ENCODE measurements at regions not wholly inside any gene's neighbourhood (a gene's known extent, or its start where the extent isn't known, plus 50 kb on each side); places are given as distances from the start of the nearest gene placed in this dataset.

GRCh38 chr18:5064841-5065370, 132.2 kb downstream of the AKAIN1 start:
- no peaks in the 10 kb centered on the region for H3K9me2 ChIP-seq (replicated peaks; ENCODE audit: insufficient read depth, low read length)
- H2AFZ ChIP-seq (ENCODE audit: low read length), result no peak overlapping the region
- no peaks in the 10 kb centered on the region for H4K20me1 ChIP-seq (ENCODE audit: insufficient read depth, low read length)
- no peaks in the 10 kb centered on the region for H3F3A ChIP-seq (ENCODE audit: insufficient read depth, low read length)
- H3K27me3 ChIP-seq (replicated peaks; ENCODE audit: insufficient read depth, low read length), result no peaks in the 10 kb centered on the region
- H3K36me3 ChIP-seq (replicated peaks; ENCODE audit: insufficient read depth, low read length), result no peaks in the 10 kb centered on the region
- no peak overlapping the region for H3K27ac ChIP-seq (ENCODE audit: low read length)
- H3K4me3 ChIP-seq (ENCODE audit: low read length), result no peak overlapping the region
- TF ChIP-seq CTCF (IDR thresholded peaks at IDR 0.05; ENCODE audit: low read length) (no peak), EZH2 (optimal IDR thresholded peaks at IDR 0.05; ENCODE audit: low read depth, low read length) (no peak), EZH2phosphoT487 (IDR thresholded peaks at IDR 0.05; ENCODE audit: low read length) (no peak)
- H3K9ac ChIP-seq (ENCODE audit: low read length), result no peak overlapping the region
- no peak overlapping the region for H3K4me2 ChIP-seq (ENCODE audit: low read depth, low read length)
- no peaks in the 10 kb centered on the region for H3K79me2 ChIP-seq (ENCODE audit: low read length)
- DNase-seq, result no peak
- H3K4me1 ChIP-seq (ENCODE audit: low read length), result no peaks in the 10 kb centered on the region
- no peaks in the 10 kb centered on the region for H3K9me3 ChIP-seq (replicated peaks; ENCODE audit: insufficient read depth, low read length)

GRCh38 chr18:5061785-5062184, 135.3 kb downstream of the AKAIN1 start:
- Histone ChIP-seq H3K27ac (ENCODE audit: low read length) (no peak overlapping the region), H3K9me3 (replicated peaks; ENCODE audit: insufficient read depth, low read length) (no peaks in the 10 kb centered on the region), H3K36me3 (replicated peaks; ENCODE audit: insufficient read depth, low read length) (no peaks in the 10 kb centered on the region), H3K4me3 (ENCODE audit: low read length) (no peak overlapping the region), H2AFZ (ENCODE audit: low read length) (no peak overlapping the region), H3K4me2 (ENCODE audit: low read depth, low read length) (no peak overlapping the region), H3K9ac (ENCODE audit: low read length) (no peak overlapping the region), H3K4me1 (ENCODE audit: low read length) (no peaks in the 10 kb centered on the region), H4K20me1 (ENCODE audit: insufficient read depth, low read length) (no peaks in the 10 kb centered on the region), H3K27me3 (replicated peaks; ENCODE audit: insufficient read depth, low read length) (no peaks in the 10 kb centered on the region), H3F3A (ENCODE audit: insufficient read depth, low read length) (no peaks in the 10 kb centered on the region), H3K79me2 (ENCODE audit: low read length) (no peaks in the 10 kb centered on the region), H3K9me2 (replicated peaks; ENCODE audit: insufficient read depth, low read length) (no peaks in the 10 kb centered on the region)
- DNase-seq, result no peak
- TF ChIP-seq CTCF (IDR thresholded peaks at IDR 0.05; ENCODE audit: low read length), result no peak
- no peak for TF ChIP-seq EZH2 (optimal IDR thresholded peaks at IDR 0.05; ENCODE audit: low read depth, low read length)
- no peak for TF ChIP-seq EZH2phosphoT487 (IDR thresholded peaks at IDR 0.05; ENCODE audit: low read length)

GRCh38 chr18:5060543-5060942, 136.5 kb downstream of the AKAIN1 start:
- no peaks in the 10 kb centered on the region for H3K27me3 ChIP-seq (replicated peaks; ENCODE audit: insufficient read depth, low read length)
- no peaks in the 10 kb centered on the region for H3F3A ChIP-seq (ENCODE audit: insufficient read depth, low read length)
- TF ChIP-seq CTCF (IDR thresholded peaks at IDR 0.05; ENCODE audit: low read length) (no peak), EZH2 (optimal IDR thresholded peaks at IDR 0.05; ENCODE audit: low read depth, low read length) (no peak), EZH2phosphoT487 (IDR thresholded peaks at IDR 0.05; ENCODE audit: low read length) (no peak)
- no peaks in the 10 kb centered on the region for H3K36me3 ChIP-seq (replicated peaks; ENCODE audit: insufficient read depth, low read length)
- H3K4me1 ChIP-seq (ENCODE audit: low read length), result no peaks in the 10 kb centered on the region
- no peak for DNase-seq
- no peak overlapping the region for H3K4me3 ChIP-seq (ENCODE audit: low read length)
- no peaks in the 10 kb centered on the region for H3K9me2 ChIP-seq (replicated peaks; ENCODE audit: insufficient read depth, low read length)
- no peaks in the 10 kb centered on the region for H3K79me2 ChIP-seq (ENCODE audit: low read length)
- no peaks in the 10 kb centered on the region for H4K20me1 ChIP-seq (ENCODE audit: insufficient read depth, low read length)
- no peak overlapping the region for H3K9ac ChIP-seq (ENCODE audit: low read length)
- H2AFZ ChIP-seq (ENCODE audit: low read length), result no peak overlapping the region
- H3K4me2 ChIP-seq (ENCODE audit: low read depth, low read length), result no peak overlapping the region
- no peak overlapping the region for H3K27ac ChIP-seq (ENCODE audit: low read length)
- H3K9me3 ChIP-seq (replicated peaks; ENCODE audit: insufficient read depth, low read length), result no peaks in the 10 kb centered on the region
